Mesendoderm (in vitro differentiated cells): ENCODE measurements at regions not wholly inside any gene's neighbourhood (a gene's known extent, or its start where the extent isn't known, plus 50 kb on each side); places are given as distances from the start of the nearest gene placed in this dataset.

Experiments
- DNase-seq: peaks from one replicate; pipeline ENCODE4 v3.0.0; 2013
- H2AK5ac ChIP-seq: 2 replicates; pipeline ENCODE4 v1.6.1; 2013; ENCODE audit warnings: low read length, inconsistent platforms
- H2BK120ac ChIP-seq: 2 replicates; pipeline ENCODE4 v1.6.1; 2013; ENCODE audit warnings: low read depth, mild to moderate bottlenecking, low read length, moderate library complexity, mixed read lengths
- H2BK15ac ChIP-seq: replicated peaks from 2 replicates; pipeline ENCODE4 v1.6.1; 2013; ENCODE audit warnings: low read depth, mild to moderate bottlenecking, moderate library complexity
- H2BK5ac ChIP-seq: 2 replicates; pipeline ENCODE4 v1.6.1; 2013; ENCODE audit warnings: low read length, inconsistent platforms
- H3K18ac ChIP-seq: 2 replicates; pipeline ENCODE4 v1.6.1; 2013; ENCODE audit warnings: mild to moderate bottlenecking, low read length, mixed read lengths
- H3K23ac ChIP-seq: one replicate; pipeline ENCODE4 v1.6.1; 2013; ENCODE audit warnings: low read length
- H3K27ac ChIP-seq: 2 replicates; pipeline ENCODE4 v1.5.1; 2013; ENCODE audit warnings: low read depth, mild to moderate bottlenecking, inconsistent platforms, low read length, moderate library complexity
- H3K27me3 ChIP-seq: 2 replicates; pipeline ENCODE4 v1.6.1; 2013; ENCODE audit warnings: low read length, control low read depth, mild to moderate bottlenecking, inconsistent platforms; ENCODE audit not compliant: insufficient read depth, poor library complexity
- H3K36me3 ChIP-seq: 2 replicates; pipeline ENCODE4 v1.6.1; 2013; ENCODE audit warnings: low read length, inconsistent platforms; ENCODE audit not compliant: control insufficient read depth, insufficient read depth
- H3K4ac ChIP-seq: one replicate; pipeline ENCODE4 v1.6.1; 2013; ENCODE audit warnings: low read depth, mild to moderate bottlenecking, low read length, moderate library complexity
- H3K4me1 ChIP-seq: 2 replicates; pipeline ENCODE4 v1.6.1; 2013; ENCODE audit warnings: low read depth, low read length, inconsistent platforms; ENCODE audit not compliant: control insufficient read depth
- H3K4me2 ChIP-seq: 2 replicates; pipeline ENCODE4 v1.6.1; 2013; ENCODE audit warnings: low read length
- H3K4me3 ChIP-seq: 2 replicates; pipeline ENCODE4 v1.5.1; 2013; ENCODE audit warnings: mild to moderate bottlenecking, low read length
- H3K56ac ChIP-seq: one replicate; pipeline ENCODE4 v1.6.1; 2013; ENCODE audit warnings: low read length
- H3K79me1 ChIP-seq: 2 replicates; pipeline ENCODE4 v1.6.1; 2013; ENCODE audit warnings: low read length, inconsistent platforms
- H3K79me2 ChIP-seq: 2 replicates; pipeline ENCODE4 v1.6.1; 2013; ENCODE audit warnings: mild to moderate bottlenecking, low read length; ENCODE audit not compliant: control insufficient read depth, insufficient read depth
- H3K9ac ChIP-seq: 2 replicates; pipeline ENCODE4 v1.6.1; 2013; ENCODE audit warnings: low read length, inconsistent platforms
- H4K5ac ChIP-seq: one replicate; pipeline ENCODE4 v1.6.1; 2013; ENCODE audit warnings: low read length
- H4K8ac ChIP-seq: one replicate; pipeline ENCODE4 v1.6.1; 2013; ENCODE audit warnings: low read depth, mild to moderate bottlenecking, control low read depth, low read length, moderate library complexity
- WGBS: extraction: QIAGEN DNeasy Blood & Tissue Kit; methylation state at CpG from one replicate; pipeline ENCODE4 v1.1.7; 2013; ENCODE audit warnings: low lambda C conversion rate, missing lambda C conversion rate; ENCODE audit not compliant: insufficient coverage; ENCODE audit errors: extremely low coverage; 5-methylcytosine and 5-hydroxymethylcytosine counted together

DNA sequence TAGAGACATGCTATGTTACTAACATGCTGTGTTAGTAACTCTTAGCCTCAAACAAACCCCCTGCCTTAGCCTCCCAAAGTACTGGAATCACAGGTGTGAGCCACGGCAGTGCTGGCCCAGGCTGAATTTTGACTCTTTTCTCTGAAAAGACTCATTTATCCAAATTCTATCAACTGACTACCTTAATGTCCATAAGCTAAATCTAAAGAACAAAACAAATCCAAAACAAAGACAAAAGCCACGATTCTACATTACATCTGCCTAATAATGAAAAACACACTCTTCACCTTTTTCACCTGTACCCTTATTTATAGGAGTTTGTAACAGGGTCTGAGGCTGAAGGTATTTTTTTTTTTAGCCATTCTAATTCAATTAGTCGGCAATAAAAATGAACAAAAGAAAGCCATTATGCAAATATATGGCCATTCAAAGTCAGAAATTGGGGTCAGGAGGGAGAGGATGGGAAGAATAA, 432.5 kb downstream of the RBFOX1 start:
- H3K36me3 ChIP-seq, result no peaks in the 10 kb centered on the region
- H2AK5ac ChIP-seq, result no peak overlapping the region
- WGBS, result no CpG with 5 or more reads among the region's 3 CpGs
- no peaks in the 10 kb centered on the region for H3K4me1 ChIP-seq
- DNase-seq, result no peak
- H3K18ac ChIP-seq, result no peak overlapping the region
- no peak overlapping the region for H2BK15ac ChIP-seq
- H3K56ac ChIP-seq, result no peak overlapping the region
- H2BK120ac ChIP-seq, result no peak overlapping the region
- no peak overlapping the region for H4K8ac ChIP-seq
- H3K4me2 ChIP-seq, result no peak overlapping the region
- H3K4ac ChIP-seq, result no peak overlapping the region
- H4K5ac ChIP-seq, result no peak overlapping the region
- H3K27me3 ChIP-seq, result no peaks in the 10 kb centered on the region
- no peak overlapping the region for H3K9ac ChIP-seq
- no peak overlapping the region for H3K4me3 ChIP-seq
- H3K27ac ChIP-seq, result no peak overlapping the region
- no peak overlapping the region for H2BK5ac ChIP-seq
- no peak overlapping the region for H3K23ac ChIP-seq
- no peaks in the 10 kb centered on the region for H3K79me1 ChIP-seq
- H3K79me2 ChIP-seq, result no peaks in the 10 kb centered on the region

DNA sequence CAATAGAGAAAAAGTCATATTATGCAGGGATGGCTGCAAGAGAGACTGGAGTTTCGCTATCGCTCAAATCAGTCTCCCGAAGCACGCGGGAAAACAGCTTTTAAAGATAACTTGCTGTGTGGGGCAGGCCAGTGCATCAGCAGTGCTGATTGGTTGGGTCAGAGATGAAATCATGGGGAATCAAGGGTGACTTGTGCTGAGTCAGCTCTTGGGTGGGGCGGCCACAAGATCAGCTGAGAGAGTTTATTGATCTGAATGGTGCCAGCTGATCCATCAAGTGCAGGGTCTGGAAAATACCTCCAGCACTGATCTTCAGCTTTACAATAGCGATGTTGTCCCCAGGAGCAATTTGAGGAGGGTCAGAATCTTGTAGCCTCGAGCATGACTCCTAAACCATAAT, 430.5 kb downstream of the RBFOX1 start:
- no peak overlapping the region for H2AK5ac ChIP-seq
- H3K79me2 ChIP-seq, result no peaks in the 10 kb centered on the region
- no peak overlapping the region for H4K8ac ChIP-seq
- no peak overlapping the region for H3K4me2 ChIP-seq
- no peak overlapping the region for H2BK120ac ChIP-seq
- no peak overlapping the region for H4K5ac ChIP-seq
- H3K79me1 ChIP-seq, result no peaks in the 10 kb centered on the region
- H3K36me3 ChIP-seq, result no peaks in the 10 kb centered on the region
- no CpG with 5 or more reads among the region's 8 CpGs for WGBS
- no peak overlapping the region for H3K4ac ChIP-seq
- H3K27ac ChIP-seq, result no peak overlapping the region
- H2BK5ac ChIP-seq, result no peak overlapping the region
- no peak overlapping the region for H3K4me3 ChIP-seq
- H3K9ac ChIP-seq, result no peak overlapping the region
- H2BK15ac ChIP-seq, result no peak overlapping the region
- no peak overlapping the region for H3K18ac ChIP-seq
- H3K27me3 ChIP-seq, result no peaks in the 10 kb centered on the region
- no peaks in the 10 kb centered on the region for H3K4me1 ChIP-seq
- H3K23ac ChIP-seq, result no peak overlapping the region
- no peak overlapping the region for H3K56ac ChIP-seq
- no peak for DNase-seq
